ENCODE measurements at regions not wholly inside any gene's neighbourhood (a gene's known extent, or its start where the extent isn't known, plus 50 kb on each side); places are given as distances from the start of the nearest gene placed in this dataset.

GRCh38 chr7:68444042-68444441, 1154.2 kb upstream of the AUTS2 start:
- no peak overlapping the region for H3K4me3 ChIP-seq (replicated peaks; ENCODE audit: low read depth, low read length)
- TF ChIP-seq CTCF (IDR thresholded peaks at IDR 0.05; ENCODE audit: low read length, missing control alignments) = no peak

GRCh38 chr7:68444956-68445355, 1153.3 kb upstream of the AUTS2 start:
- no peak for TF ChIP-seq CTCF (IDR thresholded peaks at IDR 0.05; ENCODE audit: low read length, missing control alignments)

More at GRCh38 chr7:68444042-68444441, 1154.2 kb upstream of the AUTS2 start:
- DNase-seq (ENCODE audit: low read depth) = no peak

DNA sequence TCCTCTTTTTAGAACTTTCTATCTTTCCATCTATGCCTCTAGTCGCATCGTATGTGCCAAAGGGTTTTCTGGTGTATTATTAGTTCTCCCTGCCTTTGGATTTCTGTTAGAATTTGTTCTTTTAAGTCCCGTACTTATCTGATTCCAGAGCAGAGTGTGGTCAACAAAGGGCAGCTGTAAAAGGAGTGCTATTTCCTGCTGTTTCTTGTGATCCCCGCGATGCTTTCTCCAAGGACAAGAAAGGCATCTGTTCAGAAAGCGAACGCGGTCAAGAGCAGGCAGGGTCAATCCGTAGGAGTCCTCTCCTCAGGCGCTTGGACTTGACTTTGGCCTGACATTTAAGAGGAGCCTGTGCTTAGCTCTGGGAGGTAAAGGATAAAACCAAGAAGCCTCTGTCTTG, 1152.1 kb upstream of the AUTS2 start:
- TF ChIP-seq CTCF (IDR thresholded peaks at IDR 0.05; ENCODE audit: low read length, missing control alignments) = no peak
- H3K4me3 ChIP-seq (replicated peaks; ENCODE audit: low read depth, low read length) = no peak overlapping the region
- DNase-seq (ENCODE audit: low read depth) = no peak

More at GRCh38 chr7:68444956-68445355, 1153.3 kb upstream of the AUTS2 start:
- H3K4me3 ChIP-seq (replicated peaks; ENCODE audit: low read depth, low read length) = no peak overlapping the region
- DNase-seq (ENCODE audit: low read depth) = no peak

GRCh38 chr7:68449099-68449498, 1149.2 kb upstream of the AUTS2 start:
- no peak for TF ChIP-seq CTCF (IDR thresholded peaks at IDR 0.05; ENCODE audit: low read length, missing control alignments)
- DNase-seq (ENCODE audit: low read depth) = no peak
- no peak overlapping the region for H3K4me3 ChIP-seq (replicated peaks; ENCODE audit: low read depth, low read length)

DNA sequence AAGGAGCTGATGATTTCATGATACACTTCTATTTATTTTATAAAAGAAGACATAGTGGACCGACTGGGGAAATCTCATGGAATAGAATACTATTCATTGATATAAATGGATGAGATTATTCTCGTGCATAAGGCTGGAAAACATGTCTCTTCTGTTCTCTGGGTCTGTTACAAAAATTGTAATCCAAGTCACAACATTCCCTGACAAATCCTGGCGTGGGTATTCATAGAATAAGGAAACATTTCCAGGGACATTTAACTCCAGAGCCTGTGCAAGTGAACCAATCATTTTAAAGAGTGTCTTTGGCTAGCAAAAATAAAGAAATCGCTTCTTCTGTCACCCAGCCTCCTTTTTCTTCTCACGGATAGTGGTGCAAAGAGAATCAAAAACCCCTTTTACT, 1148.5 kb upstream of the AUTS2 start:
- no peak for DNase-seq (ENCODE audit: low read depth)
- TF ChIP-seq CTCF (IDR thresholded peaks at IDR 0.05; ENCODE audit: low read length, missing control alignments) = no peak
- no peak overlapping the region for H3K4me3 ChIP-seq (replicated peaks; ENCODE audit: low read depth, low read length)

GRCh38 chr7:68454931-68455330, 1143.3 kb upstream of the AUTS2 start:
- H3K4me3 ChIP-seq (replicated peaks; ENCODE audit: low read depth, low read length) = no peak overlapping the region
- no peak for DNase-seq (ENCODE audit: low read depth)
- no peak for TF ChIP-seq CTCF (IDR thresholded peaks at IDR 0.05; ENCODE audit: low read length, missing control alignments)

- DNase-seq (ENCODE audit: low read depth) = no peak
- H3K4me3 ChIP-seq (replicated peaks; ENCODE audit: low read depth, low read length) = no peak overlapping the region
- TF ChIP-seq CTCF (IDR thresholded peaks at IDR 0.05; ENCODE audit: low read length, missing control alignments) = no peak
Observed at GRCh38 chr7:68456469-68456868, 1141.8 kb upstream of the AUTS2 start.
